ENCODE measurements at regions not wholly inside any gene's neighbourhood (a gene's known extent, or its start where the extent isn't known, plus 50 kb on each side); places are given as distances from the start of the nearest gene placed in this dataset.

- no peak for TF ChIP-seq CTCF (IDR thresholded peaks at IDR 0.05; ENCODE audit: unreplicated experiment)
- H3K36me3 Mint-ChIP-seq (ENCODE audit: low read depth, unreplicated experiment) = no peaks in the 10 kb centered on the region
Observed at GRCh38 chr21:38897532-38898421, 92.0 kb downstream of the ETS2 start.

GRCh38 chr21:38894899-38895298 is 89.2 kb downstream of the ETS2 start:
- H3K27ac Mint-ChIP-seq (ENCODE audit: unreplicated experiment) = no peak overlapping the region
- TF ChIP-seq CTCF (IDR thresholded peaks at IDR 0.05; ENCODE audit: unreplicated experiment) = no peak
- no peaks in the 10 kb centered on the region for H3K36me3 Mint-ChIP-seq (ENCODE audit: low read depth, unreplicated experiment)

More at GRCh38 chr21:38897532-38898421, 92.0 kb downstream of the ETS2 start:
- H3K4me3 Mint-ChIP-seq (ENCODE audit: unreplicated experiment) = no peak overlapping the region
- H3K4me1 Mint-ChIP-seq (ENCODE audit: unreplicated experiment) = no peaks in the 10 kb centered on the region
- no peaks in the 10 kb centered on the region for H3K27me3 Mint-ChIP-seq (ENCODE audit: unreplicated experiment)
- no peaks in the 10 kb centered on the region for H3K9me3 Mint-ChIP-seq (ENCODE audit: unreplicated experiment)
- H3K27ac Mint-ChIP-seq (ENCODE audit: unreplicated experiment) = no peak overlapping the region
- DNase-seq (ENCODE audit: low spot score) = no peak

GRCh38 chr21:38888991-38889561 is 83.3 kb downstream of the ETS2 start:
- Mint-ChIP-seq H3K4me1 (ENCODE audit: unreplicated experiment) (no peaks in the 10 kb centered on the region), H3K4me3 (ENCODE audit: unreplicated experiment) (no peak overlapping the region), H3K36me3 (ENCODE audit: low read depth, unreplicated experiment) (no peaks in the 10 kb centered on the region), H3K27ac (ENCODE audit: unreplicated experiment) (no peak overlapping the region), H3K27me3 (ENCODE audit: unreplicated experiment) (no peaks in the 10 kb centered on the region), H3K9me3 (ENCODE audit: unreplicated experiment) (no peaks in the 10 kb centered on the region)
- no peak for TF ChIP-seq CTCF (IDR thresholded peaks at IDR 0.05; ENCODE audit: unreplicated experiment)
- no peak for DNase-seq (ENCODE audit: low spot score)

More at GRCh38 chr21:38894899-38895298, 89.2 kb downstream of the ETS2 start:
- Mint-ChIP-seq H3K4me3 (ENCODE audit: unreplicated experiment) (no peak overlapping the region), H3K27me3 (ENCODE audit: unreplicated experiment) (no peaks in the 10 kb centered on the region), H3K4me1 (ENCODE audit: unreplicated experiment) (no peaks in the 10 kb centered on the region), H3K9me3 (ENCODE audit: unreplicated experiment) (no peaks in the 10 kb centered on the region)
- DNase-seq (ENCODE audit: low spot score) = no peak

GRCh38 chr21:38887749-38888148 is 82.0 kb downstream of the ETS2 start:
- Mint-ChIP-seq H3K27me3 (ENCODE audit: unreplicated experiment) (no peaks in the 10 kb centered on the region), H3K27ac (ENCODE audit: unreplicated experiment) (no peak overlapping the region), H3K36me3 (ENCODE audit: low read depth, unreplicated experiment) (no peaks in the 10 kb centered on the region), H3K4me1 (ENCODE audit: unreplicated experiment) (no peaks in the 10 kb centered on the region), H3K4me3 (ENCODE audit: unreplicated experiment) (no peak overlapping the region), H3K9me3 (ENCODE audit: unreplicated experiment) (no peaks in the 10 kb centered on the region)
- no peak for DNase-seq (ENCODE audit: low spot score)
- TF ChIP-seq CTCF (IDR thresholded peaks at IDR 0.05; ENCODE audit: unreplicated experiment) = no peak
